ELF-1 (cell line): ENCODE measurements at regions not wholly inside any gene's neighbourhood (a gene's known extent, or its start where the extent isn't known, plus 50 kb on each side); places are given as distances from the start of the nearest gene placed in this dataset.
A peak's percentile ranks its signal among the peaks of the same experiment; 100 is the strongest.

Experiments
- DNase-seq: peaks from one replicate; pipeline ENCODE4 v3.0.0-alpha.2; 2016; ENCODE audit warnings: low read depth, low spot score

DNA sequence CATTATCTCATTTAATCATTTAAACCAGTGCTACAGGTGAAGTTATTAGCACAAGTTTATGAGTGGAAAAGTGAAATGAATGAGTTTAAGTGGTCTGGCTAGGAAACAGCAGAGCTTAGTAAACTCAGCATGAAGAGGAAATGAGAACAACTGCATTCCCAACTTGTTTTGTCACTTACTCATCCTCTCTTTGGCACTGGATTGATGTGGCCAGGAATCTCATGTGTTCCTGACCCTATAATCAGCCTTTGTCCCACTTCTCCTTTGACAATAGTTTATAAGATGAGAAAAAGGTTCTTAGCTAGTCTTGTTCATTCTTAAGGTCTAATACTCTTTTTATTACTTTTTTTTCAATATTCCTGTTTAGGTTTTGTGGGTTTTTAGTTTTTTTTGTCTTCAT, 559.2 kb upstream of the TLE4 start:
- DNase-seq = no peak

DNA sequence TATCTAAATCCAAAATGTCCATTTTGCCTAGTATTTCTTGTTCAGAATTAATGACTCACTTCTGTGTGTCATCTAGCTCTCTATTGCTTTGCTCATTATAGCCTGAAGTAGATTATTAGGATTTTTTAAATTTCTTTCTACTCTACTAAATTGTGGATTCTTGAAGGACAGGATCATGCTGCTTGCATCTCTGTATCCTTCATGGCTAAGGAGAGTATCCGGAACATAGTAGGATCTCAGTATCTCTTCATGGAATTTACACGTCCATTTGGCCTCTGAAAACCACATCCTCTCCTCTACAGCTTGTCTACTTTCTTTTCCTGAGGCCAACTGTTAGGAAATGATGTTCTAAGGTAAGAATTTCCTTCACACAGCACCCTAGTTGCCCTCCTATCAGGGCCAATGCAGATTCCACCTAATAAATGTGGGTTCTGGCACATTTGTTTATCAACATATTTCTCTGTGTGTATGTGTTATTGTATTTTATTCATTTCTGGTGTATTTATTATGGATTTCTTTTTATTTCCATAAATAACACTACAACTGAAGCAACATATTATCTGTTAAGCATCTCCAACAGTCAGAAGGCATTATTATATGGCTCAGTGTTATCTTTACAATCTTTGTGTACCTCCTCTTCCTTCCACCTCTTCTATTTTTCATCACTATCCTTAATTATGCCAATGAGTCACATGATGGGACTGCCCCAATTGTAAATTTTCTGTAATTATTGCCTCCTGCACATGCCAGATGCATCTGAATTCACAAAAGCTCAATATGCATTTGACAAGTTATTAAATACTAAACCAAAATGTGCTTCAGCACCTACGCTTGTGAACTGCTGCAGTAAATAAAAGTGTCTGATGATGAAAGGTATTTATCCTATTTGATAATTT, 557.8 kb upstream of the TLE4 start:
- no peak for DNase-seq

DNA sequence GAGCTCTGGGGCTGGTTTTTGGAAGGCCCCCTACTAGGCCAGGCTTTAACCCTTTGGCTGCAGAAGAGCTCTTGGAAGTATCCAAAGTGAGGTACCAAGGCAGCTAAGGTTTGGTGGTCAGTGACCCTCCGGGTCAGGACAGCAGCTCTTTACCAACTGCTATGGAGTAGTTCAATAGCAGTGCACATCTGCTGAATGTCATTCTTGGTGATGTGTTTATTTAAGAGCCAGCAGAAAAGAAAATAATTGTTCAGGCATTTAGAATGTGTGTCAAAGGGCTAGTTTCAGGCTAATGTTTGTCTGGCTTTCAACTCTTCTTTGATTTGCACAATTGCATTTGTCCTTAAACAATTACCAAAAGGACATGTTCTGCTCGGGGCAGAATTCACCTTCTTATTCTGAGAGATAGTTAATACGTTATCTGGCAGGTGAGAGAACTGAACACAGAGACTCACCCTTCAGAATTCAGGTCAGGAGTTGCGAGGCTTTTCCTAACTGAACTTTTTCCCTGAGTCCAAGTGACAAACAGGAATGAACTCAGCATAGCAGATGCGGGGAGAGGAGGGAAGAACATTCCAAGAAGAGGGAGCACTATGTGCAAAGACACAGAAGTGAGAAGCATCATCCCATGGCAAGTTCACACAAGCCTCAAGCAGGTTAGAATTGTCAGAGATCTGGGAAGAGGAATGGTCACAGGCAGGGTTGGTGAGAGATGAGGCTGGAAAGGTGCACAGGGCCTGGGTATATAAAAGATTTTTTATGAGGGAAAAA, 556.7 kb upstream of the TLE4 start:
- no peak for DNase-seq

DNA sequence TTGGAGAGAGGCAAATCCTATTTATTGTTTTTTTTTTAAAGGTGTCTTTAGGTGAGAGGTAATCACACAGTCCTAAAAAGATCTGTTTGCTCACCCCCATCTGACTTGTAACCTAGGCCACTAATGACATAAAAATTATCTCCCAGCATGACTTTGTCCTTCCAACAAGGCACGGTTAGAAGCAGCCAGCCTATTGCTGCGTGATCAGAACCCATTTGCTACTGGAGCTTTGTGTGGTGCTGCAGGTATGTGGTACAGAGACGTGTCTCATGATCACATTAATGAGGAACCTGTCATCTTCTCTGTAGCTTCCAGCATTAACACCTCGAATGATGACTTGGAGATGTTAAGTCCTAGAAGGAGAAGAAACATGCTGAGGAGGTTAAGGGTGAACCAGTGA, 555.8 kb upstream of the TLE4 start:
- DNase-seq = no peak

DNA sequence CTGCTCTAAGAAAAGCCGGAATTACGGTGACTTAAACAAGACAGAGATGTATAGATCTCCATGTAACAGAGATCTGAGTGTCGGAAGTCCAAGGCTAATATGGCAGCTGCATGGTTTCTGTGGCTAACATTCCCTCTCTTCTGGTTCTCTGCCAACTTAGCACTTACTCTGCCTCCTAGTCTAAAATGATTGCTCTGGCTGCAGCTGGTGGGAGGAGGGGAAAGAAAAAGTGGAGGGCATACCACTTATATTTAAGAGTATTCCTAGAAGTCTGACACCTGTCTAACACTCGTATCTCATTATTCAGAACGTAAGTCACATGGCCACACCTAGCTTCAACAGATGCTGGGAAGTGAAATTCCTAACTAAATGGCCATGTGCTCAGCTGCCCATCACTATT, 551.5 kb upstream of the TLE4 start:
- no peak for DNase-seq

DNA sequence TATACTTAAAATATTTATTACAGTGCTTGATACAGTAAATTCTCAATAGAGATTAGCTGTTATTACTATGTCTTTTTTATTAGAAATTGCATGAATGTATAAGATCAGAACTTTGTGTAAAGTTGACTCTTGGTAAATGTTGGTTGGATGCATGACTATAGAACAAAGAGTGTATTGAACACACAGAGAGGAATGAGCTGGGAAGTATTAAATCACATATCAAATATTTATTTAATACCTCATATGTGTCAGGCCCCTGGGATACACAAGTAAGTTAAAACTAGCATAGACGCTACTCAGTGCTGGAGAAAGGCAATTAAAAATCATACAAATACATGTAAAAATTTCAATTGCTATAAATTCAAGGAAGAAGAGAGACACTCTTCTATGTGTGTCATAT, 550.7 kb upstream of the TLE4 start:
- DNase-seq = no peak

DNA sequence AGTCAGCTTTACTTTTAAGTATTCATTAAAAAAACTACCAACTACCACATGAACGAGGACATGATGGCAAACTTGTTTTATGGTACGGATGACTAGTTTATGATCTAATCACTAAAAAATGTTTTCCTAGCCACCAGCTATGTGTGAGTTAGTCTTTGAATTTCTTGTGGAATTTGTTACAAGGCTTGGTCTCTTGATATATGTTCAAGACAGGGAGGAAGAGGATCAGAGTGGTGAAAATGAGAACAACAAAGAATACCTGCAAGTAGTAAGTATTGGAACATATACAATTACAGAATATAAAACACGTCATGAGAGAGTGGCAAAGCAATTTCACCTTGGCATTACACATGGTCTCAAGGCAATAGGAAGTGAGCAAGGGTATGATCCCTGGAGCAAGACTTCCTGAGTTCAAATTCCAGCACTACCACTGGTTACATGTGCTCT, 548.6 kb upstream of the TLE4 start:
- no peak for DNase-seq

DNA sequence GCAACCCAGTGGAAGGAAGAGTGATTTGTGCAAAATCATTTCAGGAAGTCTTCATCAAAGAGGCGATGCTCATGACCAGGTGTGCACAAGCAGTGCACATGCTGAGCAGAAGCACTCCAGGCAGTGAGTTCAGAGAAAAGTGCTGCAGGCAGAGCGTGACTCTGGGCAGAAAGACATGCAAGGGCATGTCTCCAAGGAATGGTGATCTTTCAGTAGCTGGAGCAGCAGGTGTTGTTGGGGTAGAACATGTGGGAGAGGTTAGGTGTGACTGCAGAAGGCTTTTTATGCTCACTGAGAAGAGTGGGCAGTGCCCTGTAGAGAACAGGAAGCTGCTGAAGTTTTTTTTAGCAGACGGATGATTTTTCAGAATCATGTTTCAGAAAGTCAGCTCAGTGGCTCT, 545.4 kb upstream of the TLE4 start:
- DNase-seq = peak; percentile 3

DNA sequence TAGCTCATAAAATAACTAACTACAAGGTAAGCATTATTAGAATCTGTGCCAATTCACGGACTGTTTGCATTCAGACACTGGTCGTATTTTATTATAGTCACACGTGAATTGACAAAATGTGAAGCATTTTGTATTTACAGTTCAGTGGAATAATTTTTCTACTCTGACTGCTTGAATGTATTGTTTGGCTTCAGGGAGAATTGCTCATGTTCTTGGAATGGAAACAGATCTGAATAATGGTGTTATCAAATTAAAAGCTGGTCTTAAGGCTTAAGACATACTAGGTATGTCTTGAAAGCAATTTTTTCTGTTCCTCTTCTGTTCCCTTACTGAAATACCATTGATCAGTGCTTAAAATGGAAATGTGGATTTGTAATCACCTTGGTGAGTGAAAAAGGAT, 543.7 kb upstream of the TLE4 start:
- DNase-seq = no peak

DNA sequence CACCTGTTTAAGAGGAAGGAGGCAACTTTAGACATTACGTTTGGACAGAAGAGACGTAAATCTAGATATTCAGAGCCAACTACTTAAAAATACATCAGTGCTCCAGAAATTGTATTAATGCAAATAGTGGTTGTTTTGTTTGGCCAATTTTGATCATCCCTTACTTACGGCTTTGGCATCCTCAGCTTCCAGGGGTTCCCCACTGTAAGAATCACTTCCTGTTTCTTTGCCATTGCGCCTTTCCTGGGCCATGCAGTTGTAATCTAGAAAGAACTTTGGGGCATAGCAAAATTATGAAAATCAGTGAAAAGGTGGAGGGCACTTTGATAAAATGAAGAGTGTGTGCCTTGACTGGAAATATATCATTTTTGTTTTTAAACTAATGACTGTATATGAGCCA, 537.2 kb upstream of the TLE4 start:
- no peak for DNase-seq

DNA sequence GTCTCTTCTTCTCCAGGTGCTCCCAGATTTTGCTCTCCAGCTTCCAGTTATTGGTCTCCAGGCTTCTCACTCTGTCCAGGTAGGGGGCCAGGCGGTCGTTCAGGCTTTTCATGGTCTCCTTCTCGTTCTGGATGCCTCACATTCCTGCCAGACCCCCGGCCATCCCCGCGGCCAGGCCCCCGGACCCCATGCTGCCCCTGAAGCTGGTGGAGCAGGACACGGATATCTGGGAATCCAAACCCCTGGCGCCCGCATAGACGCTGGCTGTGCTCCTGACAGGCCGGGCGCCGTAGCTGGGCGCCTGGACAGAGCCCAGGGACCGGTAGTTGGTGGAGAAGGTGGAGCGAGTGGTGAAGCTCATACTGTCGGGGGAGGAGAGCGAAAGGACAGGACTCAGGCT, 534.4 kb upstream of the TLE4 start:
- no peak for DNase-seq

DNA sequence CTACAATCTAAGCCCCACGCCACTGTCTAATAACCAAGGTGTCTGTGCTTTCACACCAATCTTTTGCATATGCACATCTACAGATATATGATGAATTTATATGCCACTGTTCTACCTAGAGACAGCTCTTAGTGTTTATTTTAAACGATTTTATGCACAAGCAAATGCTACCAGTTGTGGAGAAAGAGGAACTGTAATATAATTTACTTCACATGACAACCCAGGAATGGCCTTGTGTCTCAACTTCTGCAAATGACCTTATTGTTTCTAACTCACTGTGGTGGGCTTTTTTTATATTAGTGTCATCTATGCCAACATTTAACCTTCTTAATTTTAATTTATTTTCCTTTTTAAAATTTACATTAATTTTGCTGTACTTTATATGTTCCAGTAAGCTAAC, 531.1 kb upstream of the TLE4 start:
- no peak for DNase-seq

DNA sequence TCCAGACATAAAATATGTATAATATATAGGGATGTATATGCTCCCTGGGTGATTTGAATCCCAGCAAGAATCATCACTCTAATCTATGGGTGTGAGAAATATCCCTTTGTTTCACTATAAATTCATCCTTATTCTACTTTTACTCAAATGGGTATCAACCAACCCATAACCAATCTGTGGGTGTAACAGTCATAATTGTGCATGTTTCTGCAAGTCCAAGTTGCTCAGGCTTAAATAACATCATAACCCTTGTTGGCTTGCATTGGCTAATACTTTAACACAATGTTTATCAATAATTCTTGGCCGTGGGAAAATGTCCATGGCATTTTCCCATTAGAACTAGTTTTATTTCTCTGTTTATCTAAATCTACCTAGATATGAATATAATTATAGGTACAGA, 530.5 kb upstream of the TLE4 start:
- no peak for DNase-seq

DNA sequence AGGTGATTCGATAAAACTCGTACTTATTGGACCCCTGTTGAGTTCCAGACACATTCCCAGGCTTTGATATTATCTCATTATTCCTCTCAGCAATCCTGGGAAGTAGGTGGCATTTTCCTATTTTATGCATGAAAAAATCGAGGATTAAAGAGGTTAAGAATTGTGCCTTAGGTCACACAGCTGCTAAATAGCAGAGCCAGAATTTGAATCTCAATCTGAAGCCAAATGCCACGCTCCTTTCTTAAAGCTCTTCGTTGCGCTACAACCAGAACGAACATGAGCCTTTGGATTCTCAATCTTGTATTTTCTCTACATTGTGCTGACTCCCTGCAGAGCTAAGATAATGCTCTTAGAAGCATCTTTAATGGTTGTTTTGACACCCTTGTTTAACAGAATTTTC, 527.8 kb upstream of the TLE4 start:
- DNase-seq = no peak

DNA sequence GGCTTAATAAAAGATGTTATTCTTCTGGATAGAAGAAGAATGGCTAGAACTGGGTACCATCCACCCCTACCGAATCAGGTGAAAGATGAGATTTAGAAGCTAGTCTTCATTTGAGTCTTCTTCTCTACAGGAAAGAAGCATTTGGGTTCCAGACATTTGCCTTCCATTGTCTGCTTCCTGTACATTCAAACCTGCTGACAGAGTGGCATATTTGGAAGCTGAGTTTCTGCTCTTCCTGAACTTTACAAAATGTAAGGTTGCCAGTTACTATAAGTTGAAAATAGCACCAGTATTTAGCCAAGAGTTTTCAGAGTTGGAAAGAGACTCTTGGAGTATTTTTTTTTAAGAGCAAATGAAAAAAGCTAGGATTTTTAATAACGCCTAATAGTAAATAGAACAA, 525.4 kb upstream of the TLE4 start:
- DNase-seq = no peak

DNA sequence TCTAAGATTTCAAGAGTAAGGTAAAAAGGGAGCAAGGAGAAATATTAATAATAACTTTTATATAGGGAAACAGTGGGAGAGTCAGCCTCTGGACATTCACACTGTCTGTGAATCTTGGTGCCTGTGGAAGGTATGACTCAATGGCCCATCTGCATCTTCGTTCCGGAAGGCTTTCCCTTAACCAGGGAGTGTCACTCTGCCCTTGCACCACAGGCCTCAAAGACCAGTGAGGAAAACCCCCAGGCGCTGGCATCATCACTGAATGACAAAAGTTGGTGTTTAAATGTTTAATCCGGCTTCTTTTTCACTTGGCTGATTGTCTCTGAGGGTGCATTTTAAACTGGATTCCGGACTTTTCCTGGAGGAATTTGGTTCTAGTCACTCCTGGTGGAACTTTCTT, 522.4 kb upstream of the TLE4 start:
- DNase-seq = peak; percentile 14

DNA sequence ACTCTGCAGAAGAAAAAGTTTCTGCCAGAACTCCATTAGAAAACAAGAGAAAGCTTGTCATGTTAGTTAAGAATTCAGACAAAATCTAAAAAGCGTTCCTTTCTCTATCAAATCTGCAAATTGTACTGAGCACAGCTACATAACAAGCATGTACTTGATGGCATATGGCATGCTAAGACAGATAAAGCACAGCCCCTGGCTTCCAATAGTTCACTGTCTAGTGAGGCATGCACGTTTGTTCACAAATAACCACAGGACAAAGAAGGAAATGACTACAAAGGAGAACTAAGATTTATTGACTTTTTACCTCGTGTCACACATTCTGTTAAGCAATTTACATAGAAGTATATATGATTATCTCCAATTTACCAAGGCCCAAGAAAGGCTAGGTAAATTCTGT, 518.2 kb upstream of the TLE4 start:
- DNase-seq = no peak

DNA sequence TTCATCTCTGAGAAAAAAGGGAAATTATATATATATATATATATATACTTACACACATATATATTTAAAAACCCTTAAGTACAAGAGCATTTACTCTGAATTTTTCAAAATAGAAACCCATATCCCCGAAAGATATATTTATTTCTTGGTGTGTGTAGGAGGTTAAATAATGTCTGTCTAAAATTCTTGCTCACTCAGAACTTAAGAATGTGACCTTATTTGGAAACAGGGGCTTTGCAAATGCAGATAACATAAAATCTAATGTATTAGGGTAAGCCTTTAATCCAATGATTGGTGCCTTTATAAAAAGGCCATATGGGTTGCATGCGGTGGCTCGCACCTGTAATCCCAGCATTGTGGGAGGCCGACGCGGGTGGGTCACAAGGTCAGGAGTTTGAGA, 517.3 kb upstream of the TLE4 start:
- DNase-seq = no peak

DNA sequence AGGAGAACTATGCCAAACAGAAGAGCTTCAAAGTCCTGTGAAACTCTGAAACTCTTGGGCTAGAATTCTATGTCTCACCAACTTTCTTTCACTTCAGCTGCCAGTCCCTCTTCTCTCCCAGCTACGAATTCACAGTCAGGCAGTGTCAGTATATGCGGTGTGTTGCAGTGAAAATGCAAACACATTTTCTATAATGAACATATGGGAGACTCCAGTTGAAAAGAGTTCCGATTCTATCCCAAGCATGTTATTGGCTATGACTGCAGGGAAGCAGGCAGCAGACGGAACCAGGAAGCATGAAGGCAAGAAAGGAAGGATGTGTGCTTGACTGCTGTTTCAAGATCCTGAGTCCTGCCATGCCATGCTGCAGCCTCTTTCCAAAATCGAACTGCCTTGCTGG, 515.7 kb upstream of the TLE4 start:
- no peak for DNase-seq

DNA sequence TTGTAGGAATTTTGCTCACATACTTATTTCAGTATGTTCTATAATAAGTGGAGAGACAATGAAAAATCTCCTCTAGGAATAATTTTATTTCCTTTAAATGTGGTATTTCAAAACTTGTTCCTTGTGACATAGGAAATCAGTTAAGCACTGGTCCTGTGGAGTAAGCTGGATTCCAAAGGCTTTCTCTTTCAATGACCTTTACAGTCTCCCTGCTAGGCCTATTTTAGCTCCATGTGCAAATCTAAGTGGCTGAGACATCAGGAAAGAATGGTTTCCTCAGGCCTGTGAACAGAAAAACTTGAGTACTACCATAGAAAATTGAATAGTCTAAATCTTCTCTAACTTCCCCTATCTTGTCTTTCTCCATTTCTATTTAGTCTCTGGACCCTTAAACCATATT, 514.2 kb upstream of the TLE4 start:
- DNase-seq = no peak

DNA sequence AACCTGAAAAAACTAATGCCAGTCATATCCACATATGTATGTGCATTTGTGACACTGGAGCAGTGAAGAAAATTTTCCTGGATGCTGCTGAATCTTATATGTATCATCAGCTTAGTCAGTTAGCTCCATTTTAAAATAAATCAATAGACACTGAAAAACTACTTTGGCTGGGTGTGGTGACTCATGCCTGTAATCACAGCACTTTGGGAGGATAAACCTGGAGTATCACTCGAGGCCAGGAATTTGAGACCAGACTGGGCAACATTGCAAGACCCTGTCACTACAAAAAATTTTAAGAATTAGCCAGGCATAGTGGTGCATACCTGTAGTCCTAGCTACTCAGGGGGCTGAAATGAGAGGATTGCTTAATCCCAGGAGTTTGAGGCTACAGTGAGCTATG, 511.0 kb upstream of the TLE4 start:
- DNase-seq = no peak

DNA sequence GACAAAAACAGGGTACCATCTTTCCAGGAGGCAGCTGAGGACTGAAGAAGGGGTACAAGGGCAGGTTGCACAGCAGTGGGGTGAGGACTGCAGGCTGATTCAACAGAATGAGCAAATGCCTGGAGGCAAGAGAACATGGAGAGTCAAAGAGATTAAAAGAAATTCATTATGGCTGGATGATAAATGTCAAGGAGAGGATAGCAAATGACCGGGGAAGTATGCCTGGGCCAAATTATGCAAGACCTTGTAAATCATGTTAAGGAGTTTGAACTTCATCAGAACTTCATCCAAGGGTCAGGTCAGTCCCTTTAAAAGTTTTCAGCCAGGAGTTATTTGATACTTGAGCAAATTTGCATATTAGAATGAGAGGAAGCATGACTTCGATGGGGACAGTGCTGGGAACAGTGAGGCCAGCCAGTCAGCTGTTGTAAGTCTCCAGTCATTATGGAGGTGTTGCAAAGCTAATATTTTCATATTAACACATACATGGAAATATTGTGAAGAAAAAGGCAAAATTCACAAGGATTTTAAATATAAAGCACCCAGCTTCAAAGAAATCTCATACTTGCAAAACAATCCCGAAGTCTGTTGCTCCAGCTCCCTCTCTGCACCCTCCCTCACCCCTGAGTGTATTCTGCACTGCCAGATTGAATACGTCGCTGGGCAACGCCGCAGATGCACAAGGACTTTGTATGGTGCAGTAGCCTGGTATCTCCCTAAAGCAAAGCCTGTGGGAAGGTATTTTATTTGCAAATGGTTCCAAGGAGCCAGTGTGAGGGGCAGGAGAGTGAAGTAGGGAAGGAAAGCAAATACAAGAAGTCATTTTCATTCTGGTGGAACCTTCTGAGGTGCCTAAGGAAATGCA, 509.8 kb upstream of the TLE4 start:
- no peak for DNase-seq
